ENCODE measurements at regions not wholly inside any gene's neighbourhood (a gene's known extent, or its start where the extent isn't known, plus 50 kb on each side); places are given as distances from the start of the nearest gene placed in this dataset.

GRCh38 chr10:53490553-53490952 lies 718.0 kb upstream of the MBL2 start:
- TF ChIP-seq, protein P1, sequence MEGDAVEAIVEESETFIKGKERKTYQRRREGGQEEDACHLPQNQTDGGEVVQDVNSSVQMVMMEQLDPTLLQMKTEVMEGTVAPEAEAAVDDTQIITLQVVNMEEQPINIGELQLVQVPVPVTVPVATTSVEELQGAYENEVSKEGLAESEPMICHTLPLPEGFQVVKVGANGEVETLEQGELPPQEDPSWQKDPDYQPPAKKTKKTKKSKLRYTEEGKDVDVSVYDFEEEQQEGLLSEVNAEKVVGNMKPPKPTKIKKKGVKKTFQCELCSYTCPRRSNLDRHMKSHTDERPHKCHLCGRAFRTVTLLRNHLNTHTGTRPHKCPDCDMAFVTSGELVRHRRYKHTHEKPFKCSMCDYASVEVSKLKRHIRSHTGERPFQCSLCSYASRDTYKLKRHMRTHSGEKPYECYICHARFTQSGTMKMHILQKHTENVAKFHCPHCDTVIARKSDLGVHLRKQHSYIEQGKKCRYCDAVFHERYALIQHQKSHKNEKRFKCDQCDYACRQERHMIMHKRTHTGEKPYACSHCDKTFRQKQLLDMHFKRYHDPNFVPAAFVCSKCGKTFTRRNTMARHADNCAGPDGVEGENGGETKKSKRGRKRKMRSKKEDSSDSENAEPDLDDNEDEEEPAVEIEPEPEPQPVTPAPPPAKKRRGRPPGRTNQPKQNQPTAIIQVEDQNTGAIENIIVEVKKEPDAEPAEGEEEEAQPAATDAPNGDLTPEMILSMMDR (conservative IDR thresholded peaks at IDR 0.05) = no peak
- TF ChIP-seq EZH2 (IDR thresholded peaks at IDR 0.05; ENCODE audit: low read depth) = no peak
